HG03066 (cell line): ENCODE measurements at regions not wholly inside any gene's neighbourhood (a gene's known extent, or its start where the extent isn't known, plus 50 kb on each side); places are given as distances from the start of the nearest gene placed in this dataset.
"Not testable (repeated sequence)": the region's sequence is repeated elsewhere in the genome, so short reads cannot be mapped to it uniquely, and the experiment has no call there.

Experiments
- ATAC-seq: cut with Tn5 transposase; IDR thresholded peaks from one replicate; pipeline ENCODE4 v1.9.1; 2021; ENCODE audit warnings: low read depth; ENCODE audit not compliant: unreplicated experiment

DNA sequence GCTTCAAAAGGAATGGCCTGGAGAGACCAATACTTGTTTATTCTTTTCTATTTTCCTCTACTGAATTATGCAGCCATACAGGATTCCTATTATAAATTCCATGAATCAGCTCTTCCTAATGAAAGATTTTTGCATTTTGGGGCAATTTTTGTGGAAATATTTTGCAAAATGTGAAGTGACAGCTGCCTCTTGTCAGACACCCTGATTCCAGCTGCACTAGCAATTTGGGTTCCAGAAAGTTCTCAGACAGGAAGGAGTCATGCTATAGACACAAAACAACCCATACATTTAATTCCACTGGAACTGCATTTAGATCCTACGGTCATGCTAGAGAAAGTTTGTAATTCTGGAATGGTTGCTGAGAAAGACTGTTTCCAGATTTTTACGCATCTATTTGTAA, 119.5 kb downstream of the XCL2 start:
- no peak for ATAC-seq

- ATAC-seq: no peak
Observed at GRCh38 chr1:168422203-168422847, 121.5 kb downstream of the XCL2 start.

DNA sequence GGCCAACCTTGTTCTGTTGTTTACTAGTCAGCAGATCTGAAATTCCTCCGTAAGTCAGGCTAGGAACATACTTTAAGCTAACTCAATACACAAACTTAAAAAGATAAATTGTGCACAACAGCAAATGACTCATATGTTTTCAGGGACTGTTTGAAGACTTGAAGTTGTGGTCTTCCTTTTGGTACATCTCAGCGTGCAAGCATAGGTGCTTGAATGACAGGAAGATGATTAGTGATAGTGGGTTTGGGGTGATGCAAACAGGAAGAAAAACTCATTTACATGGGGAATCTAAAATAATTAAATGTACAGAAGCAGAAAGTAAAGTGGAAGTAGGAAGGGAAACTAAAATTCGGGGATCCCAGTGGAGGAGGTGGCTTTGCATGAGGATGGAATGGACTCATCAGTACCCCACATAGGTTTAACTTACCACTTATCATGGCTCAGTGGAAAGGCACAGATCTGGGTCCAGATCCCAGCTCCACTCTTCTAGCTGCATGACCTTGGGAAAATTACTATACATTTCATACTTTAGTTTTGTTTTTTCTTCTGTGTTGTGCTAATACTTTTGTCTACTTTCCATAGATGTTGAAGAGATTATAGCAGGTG, 122.3 kb downstream of the XCL2 start:
- ATAC-seq: no peak

DNA sequence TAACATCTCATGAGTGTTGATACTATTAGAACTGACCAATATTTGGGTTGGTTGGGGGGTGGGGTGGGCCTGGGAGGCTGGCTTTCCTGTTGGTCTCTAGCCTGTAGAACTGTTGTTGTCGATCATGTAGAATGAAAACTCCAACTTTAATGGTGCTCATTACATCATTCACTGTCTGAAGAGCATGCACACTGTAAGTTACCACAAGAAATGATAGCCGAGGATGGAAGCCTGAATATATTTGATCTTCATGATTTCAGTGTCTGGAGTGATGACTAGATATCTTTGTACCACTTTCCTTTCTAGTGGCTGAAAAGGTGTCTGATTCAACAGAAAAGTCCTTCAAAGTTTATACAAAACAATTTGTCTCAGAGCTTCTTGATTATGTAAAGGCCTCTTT, 123.6 kb downstream of the XCL2 start:
- ATAC-seq: no peak

DNA sequence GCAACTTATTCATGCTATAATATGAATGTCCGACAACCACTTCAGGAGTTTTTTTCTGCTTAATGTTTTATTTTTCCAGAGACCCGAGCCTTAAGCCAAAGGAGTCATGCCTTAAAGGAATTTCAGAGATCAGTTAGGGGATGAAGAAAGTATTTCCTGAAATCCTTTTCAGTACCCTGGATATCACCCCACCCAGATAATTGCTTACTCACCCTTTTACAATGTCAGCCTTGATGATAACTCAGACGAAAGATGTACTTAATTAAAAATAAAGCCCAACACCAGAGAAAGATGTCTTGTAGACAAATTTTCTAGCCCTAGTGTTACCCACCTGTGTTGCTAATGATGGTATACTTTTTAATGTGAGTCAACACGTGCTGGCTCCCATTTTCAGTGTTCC, 124.1 kb downstream of the XCL2 start:
- ATAC-seq: no peak

DNA sequence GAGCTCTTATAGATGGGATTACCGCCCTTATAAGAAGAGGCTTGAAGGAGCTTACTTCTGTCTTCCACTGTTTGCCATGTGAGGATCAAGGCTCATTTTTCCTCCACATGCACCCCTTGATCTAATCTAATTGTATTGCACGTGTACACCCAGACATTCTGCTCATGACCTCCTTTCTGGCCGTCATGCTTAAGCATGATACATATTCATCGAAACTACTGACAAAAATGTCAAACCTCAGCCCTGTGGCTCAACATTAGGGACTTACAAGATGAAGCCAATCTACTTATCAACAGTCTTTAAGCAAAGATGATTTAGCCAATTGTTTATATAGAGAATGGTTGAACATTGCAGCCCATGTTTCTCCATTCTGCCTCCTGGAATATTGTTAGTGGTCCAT, 127.6 kb downstream of the XCL2 start:
- no peak for ATAC-seq

GRCh38 chr1:168414914-168415313, 128.9 kb downstream of the XCL2 start:
- ATAC-seq: no peak

- ATAC-seq: no peak
Observed at GRCh38 chr1:168410464-168410863, 129.8 kb downstream of the TBX19 start.

- no peak for ATAC-seq
Observed at GRCh38 chr1:168408884-168409283, 128.2 kb downstream of the TBX19 start.

GRCh38 chr1:168408539-168408865, 127.8 kb downstream of the TBX19 start:
- ATAC-seq: no peak

GRCh38 chr1:168407832-168408538, 127.3 kb downstream of the TBX19 start:
- no peak for ATAC-seq

DNA sequence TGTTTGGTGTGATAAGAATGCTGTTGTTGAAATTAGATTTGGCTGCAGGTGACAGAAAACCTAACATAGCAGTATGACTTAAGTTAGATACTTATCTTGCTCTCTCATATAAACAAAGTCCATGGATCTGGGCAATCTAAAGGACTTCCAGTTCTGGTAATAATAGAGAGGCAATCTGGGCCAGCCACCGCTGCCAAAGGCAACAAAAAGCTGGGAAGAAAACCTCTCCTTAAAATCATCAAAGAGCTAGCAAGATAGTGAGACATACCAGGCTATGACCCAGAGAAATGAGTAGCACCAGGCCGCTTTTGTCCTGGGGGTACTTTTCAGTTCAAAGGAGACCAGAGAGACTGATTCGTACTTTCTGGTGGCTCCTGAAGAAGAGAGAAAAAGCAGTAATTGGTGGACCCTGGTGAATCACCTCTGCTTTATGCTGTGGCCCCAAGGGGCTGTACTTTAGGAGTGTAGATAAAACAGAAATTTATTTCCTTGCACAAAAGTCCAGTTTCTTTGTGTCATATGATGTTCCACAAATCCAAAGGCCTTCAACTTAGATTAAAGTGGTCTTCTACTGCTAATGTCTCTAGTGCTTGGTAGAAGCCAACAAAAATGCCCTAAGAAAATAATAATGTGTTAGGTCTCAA, 125.4 kb downstream of the TBX19 start:
- ATAC-seq: no peak

GRCh38 chr1:168403140-168403539, 122.5 kb downstream of the TBX19 start:
- no peak for ATAC-seq

GRCh38 chr1:168402466-168402865, 121.8 kb downstream of the TBX19 start:
- not testable (repeated sequence) for ATAC-seq

DNA sequence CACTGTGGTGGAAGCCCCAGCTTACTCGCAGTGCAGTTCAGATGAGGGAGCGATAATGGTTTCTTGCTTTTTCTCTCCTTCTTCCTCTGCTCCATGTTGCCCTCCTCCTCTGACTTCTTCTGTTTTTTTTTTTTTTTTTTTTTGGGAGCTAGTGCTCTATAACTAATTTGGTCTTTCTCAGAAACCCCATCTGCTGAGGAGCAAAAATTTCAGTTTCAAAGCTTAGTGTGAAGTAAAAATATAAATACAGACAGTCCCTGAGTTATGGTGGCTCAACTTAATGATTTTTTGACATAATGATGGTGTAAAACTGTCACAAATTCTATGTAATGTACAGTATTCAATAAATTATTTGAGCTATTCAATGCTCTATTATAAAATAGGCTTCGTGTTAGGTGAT, 120.7 kb downstream of the TBX19 start:
- no peak for ATAC-seq

GRCh38 chr1:168400139-168400538, 119.5 kb downstream of the TBX19 start:
- ATAC-seq: no peak

GRCh38 chr1:168397806-168398205, 117.1 kb downstream of the TBX19 start:
- ATAC-seq: no peak

GRCh38 chr1:168396940-168397684, 116.4 kb downstream of the TBX19 start:
- no peak for ATAC-seq

- ATAC-seq: no peak
Observed at GRCh38 chr1:168396508-168396907, 115.8 kb downstream of the TBX19 start.

DNA sequence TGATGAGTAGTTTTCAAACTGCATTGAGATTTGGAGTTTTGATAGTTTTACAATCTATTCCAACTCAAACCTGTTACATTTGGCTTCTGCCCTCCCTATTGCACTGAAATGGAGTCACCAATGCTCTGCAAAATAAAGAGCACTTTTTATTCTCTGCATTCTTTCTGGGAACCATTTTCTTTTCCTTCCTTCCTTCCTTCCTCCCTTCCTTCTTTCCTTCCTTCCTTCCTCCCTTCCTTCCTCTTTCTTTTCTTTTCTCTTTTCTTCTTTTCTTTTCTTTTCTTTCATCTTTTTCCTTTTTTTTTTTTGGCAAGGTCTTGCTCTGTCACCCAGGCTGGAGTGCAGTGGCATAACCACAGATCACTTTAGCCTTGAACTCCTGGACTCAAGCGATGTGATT, 114.2 kb downstream of the TBX19 start:
- ATAC-seq: no peak

DNA sequence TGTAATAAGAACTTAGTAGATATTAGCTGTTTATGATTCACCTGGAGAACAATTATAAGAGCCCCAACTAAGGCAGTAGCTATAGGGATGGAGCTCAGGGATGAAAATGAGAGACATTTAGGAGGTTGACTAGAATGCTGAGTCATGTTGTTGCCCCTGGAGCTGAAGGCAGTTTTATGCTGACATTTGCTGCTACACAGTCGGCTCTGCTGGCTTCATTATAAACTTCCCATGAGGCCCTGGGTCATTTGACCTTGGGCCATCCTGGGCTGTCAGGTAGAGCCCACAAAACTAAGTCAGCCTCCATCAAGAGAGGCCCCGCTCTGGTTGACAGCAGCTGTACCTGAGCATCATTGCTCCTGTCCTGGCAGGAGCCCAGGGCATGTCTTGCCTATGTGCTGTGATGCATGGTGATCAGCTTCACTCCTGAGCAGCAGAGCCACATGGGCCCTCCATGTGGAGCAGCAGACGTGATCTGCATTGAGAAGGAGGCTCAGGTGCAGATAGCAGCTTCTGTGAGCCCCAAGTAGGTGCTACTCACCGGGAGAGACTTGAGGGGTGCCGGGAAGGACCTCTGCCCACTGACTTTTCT, 112.4 kb downstream of the TBX19 start:
- no peak for ATAC-seq
